OCI-LY1 (cell line): ENCODE measurements at regions not wholly inside any gene's neighbourhood (a gene's known extent, or its start where the extent isn't known, plus 50 kb on each side); places are given as distances from the start of the nearest gene placed in this dataset.

Experiments used
- H2AFZ ChIP-seq: fragments of 200-600 bp; sonication (generic), shearing (Covaris generic); 2 replicates; pipeline ENCODE4 v1.6.0; 2014; ENCODE audit warnings: antibody characterized with exemption, mild to moderate bottlenecking, low read length
- H3F3A ChIP-seq: fragments of 200-600 bp; sonication (generic), shearing (Covaris generic); 2 replicates; pipeline ENCODE4 v1.6.0; 2014; ENCODE audit warnings: mild to moderate bottlenecking, antibody characterized with exemption, low read length, moderate library complexity; ENCODE audit not compliant: insufficient read depth
- H3K27ac ChIP-seq: fragments of 200-600 bp; sonication (generic); 2 replicates; pipeline ENCODE4 v1.5.1; 2014; ENCODE audit warnings: low read length, mixed run types, mild to moderate bottlenecking, low read depth; ENCODE audit not compliant: poor library complexity, severe bottlenecking
- H3K27me3 ChIP-seq: fragments of 200-600 bp; sonication (generic); 2 replicates; pipeline ENCODE4 v1.6.0; 2014; ENCODE audit warnings: antibody characterized with exemption, mild to moderate bottlenecking, low read length, moderate library complexity; ENCODE audit not compliant: insufficient read depth
- H3K36me3 ChIP-seq: fragments of 200-600 bp; sonication (generic); 2 replicates; pipeline ENCODE4 v1.6.1; 2014; ENCODE audit warnings: mild to moderate bottlenecking, antibody characterized with exemption, low read length, moderate library complexity, mixed read lengths; ENCODE audit not compliant: insufficient read depth
- H3K4me1 ChIP-seq: fragments of 200-600 bp; sonication (generic); 2 replicates; pipeline ENCODE4 v1.5.1; 2014; ENCODE audit warnings: mild to moderate bottlenecking, low read length, moderate library complexity; ENCODE audit not compliant: insufficient read depth, severe bottlenecking
- H3K4me2 ChIP-seq: fragments of 200-600 bp; sonication (generic), shearing (Covaris generic); 2 replicates; pipeline ENCODE4 v1.6.1; 2014; ENCODE audit warnings: low read length
- H3K4me3 ChIP-seq: fragments of 200-600 bp; sonication (generic); 2 replicates; pipeline ENCODE4 v1.5.1; 2014; ENCODE audit warnings: low read length, low read depth, mild to moderate bottlenecking, mixed read lengths; ENCODE audit not compliant: poor library complexity, severe bottlenecking
- H3K79me2 ChIP-seq: fragments of 200-600 bp; shearing (Covaris generic); 2 replicates; pipeline ENCODE4 v1.6.1; 2016; ENCODE audit warnings: mixed run types, low read length, mixed read lengths; ENCODE audit not compliant: insufficient read depth
- H3K9ac ChIP-seq: fragments of 200-600 bp; sonication (generic), shearing (Covaris generic); 2 replicates; pipeline ENCODE4 v1.6.1; 2014; ENCODE audit warnings: mild to moderate bottlenecking, low read length, mixed read lengths
- H3K9me2 ChIP-seq: fragments of 200-600 bp; sonication (generic), shearing (Covaris generic); 2 replicates; pipeline ENCODE4 v1.6.1; 2014; ENCODE audit warnings: low read depth, mild to moderate bottlenecking, low read length, mixed read lengths
- H3K9me3 ChIP-seq: fragments of 200-600 bp; shearing (Covaris generic); 2 replicates; pipeline ENCODE4 v1.6.1; 2014; ENCODE audit warnings: low read length, mixed read lengths
- H4K20me1 ChIP-seq: fragments of 200-600 bp; sonication (generic), shearing (Covaris generic); 2 replicates; pipeline ENCODE4 v1.6.0; 2016; ENCODE audit warnings: mild to moderate bottlenecking, low read length; ENCODE audit not compliant: insufficient read depth
- EZH2 ChIP-seq: fragments of 200-600 bp; sonication (generic), shearing (Covaris generic); IDR thresholded peaks from 2 replicates; pipeline ENCODE4 v1.8.0; 2017; ENCODE audit warnings: borderline replicate concordance, mixed run types, mild to moderate bottlenecking, antibody characterized with exemption, low read length, moderate library complexity, mixed read lengths
- TF ChIP-seq, protein P1 (sequence below): fragments of 200-600 bp; sonication (generic), shearing (Covaris generic); IDR thresholded peaks from 2 replicates; pipeline ENCODE4 v1.5.1; 2017; ENCODE audit warnings: mild to moderate bottlenecking, antibody characterized with exemption, low read length, moderate library complexity, mixed read lengths

DNA sequence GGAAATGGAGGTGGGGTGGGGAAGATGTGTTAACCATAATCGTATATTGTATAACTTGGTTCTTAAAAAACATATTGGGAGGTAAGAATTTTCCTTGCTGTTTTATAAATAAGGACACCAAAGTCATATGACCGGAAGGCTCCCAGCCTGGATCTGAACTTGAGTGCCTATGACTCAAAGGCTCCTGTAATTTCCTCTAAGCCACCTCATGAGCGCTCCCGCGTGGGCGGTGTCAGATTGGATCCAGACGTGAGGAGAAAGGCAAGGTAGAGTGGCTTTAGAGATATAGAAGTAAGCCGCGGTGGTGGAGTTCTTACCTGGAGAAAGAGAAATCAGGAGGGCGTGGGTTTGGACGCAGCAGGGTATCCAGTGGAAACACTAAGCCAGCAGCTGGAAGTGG is 196.2 kb upstream of the NLRP1 start:
- H3K27ac ChIP-seq, result no peak overlapping the region
- no peaks in the 10 kb centered on the region for H3K79me2 ChIP-seq
- no peak for TF ChIP-seq EZH2
- TF ChIP-seq, protein P1, sequence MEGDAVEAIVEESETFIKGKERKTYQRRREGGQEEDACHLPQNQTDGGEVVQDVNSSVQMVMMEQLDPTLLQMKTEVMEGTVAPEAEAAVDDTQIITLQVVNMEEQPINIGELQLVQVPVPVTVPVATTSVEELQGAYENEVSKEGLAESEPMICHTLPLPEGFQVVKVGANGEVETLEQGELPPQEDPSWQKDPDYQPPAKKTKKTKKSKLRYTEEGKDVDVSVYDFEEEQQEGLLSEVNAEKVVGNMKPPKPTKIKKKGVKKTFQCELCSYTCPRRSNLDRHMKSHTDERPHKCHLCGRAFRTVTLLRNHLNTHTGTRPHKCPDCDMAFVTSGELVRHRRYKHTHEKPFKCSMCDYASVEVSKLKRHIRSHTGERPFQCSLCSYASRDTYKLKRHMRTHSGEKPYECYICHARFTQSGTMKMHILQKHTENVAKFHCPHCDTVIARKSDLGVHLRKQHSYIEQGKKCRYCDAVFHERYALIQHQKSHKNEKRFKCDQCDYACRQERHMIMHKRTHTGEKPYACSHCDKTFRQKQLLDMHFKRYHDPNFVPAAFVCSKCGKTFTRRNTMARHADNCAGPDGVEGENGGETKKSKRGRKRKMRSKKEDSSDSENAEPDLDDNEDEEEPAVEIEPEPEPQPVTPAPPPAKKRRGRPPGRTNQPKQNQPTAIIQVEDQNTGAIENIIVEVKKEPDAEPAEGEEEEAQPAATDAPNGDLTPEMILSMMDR, result no peak
- no peaks in the 10 kb centered on the region for H3K36me3 ChIP-seq
- H4K20me1 ChIP-seq, result no peaks in the 10 kb centered on the region
- no peak overlapping the region for H3K4me3 ChIP-seq
- H3K9me3 ChIP-seq, result no peaks in the 10 kb centered on the region
- H3K9ac ChIP-seq, result no peak overlapping the region
- no peak overlapping the region for H2AFZ ChIP-seq
- no peaks in the 10 kb centered on the region for H3K9me2 ChIP-seq
- no peaks in the 10 kb centered on the region for H3K27me3 ChIP-seq
- no peaks in the 10 kb centered on the region for H3F3A ChIP-seq
- H3K4me2 ChIP-seq, result no peak overlapping the region
- H3K4me1 ChIP-seq, result no peaks in the 10 kb centered on the region

DNA sequence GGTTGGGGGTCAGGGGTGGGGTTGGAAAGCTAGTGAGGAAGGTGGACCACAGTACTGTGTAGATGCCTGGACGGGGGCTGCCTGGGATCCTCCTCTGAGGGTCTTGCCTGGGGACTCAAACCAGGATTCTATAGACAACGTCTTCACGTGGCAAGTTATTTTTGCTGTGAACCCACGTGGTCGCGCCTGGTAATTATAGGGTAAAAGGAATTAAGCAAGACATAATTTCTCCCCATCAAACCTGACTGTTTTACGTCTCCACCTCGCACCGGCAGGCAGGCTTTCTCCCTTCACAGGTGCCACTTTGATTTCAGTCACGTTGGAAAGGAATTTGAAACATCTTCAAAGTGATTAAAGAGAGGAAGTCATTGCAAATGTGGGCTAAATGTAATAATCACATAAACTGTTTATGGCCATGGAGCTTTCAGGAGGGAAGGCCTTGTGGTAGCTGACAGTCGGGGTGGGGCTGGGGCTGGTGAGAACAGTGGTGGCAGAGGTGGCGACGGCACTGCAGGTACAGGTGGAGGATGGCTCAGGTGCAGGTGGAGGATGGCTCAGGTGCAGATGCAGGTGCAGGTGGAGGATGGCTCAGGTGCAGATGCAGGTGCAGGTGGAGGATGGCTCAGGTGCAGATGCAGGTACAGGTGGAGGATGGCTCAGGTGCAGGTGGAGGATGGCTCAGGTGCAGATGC is 197.1 kb upstream of the NLRP1 start:
- Histone ChIP-seq H3F3A (no peaks in the 10 kb centered on the region), H3K4me2 (no peak overlapping the region), H3K36me3 (no peaks in the 10 kb centered on the region), H3K9me2 (no peaks in the 10 kb centered on the region), H2AFZ (no peak overlapping the region), H3K4me1 (no peaks in the 10 kb centered on the region), H3K27me3 (no peaks in the 10 kb centered on the region), H3K9ac (no peak overlapping the region), H3K9me3 (no peaks in the 10 kb centered on the region), H3K27ac (no peak overlapping the region), H3K79me2 (no peaks in the 10 kb centered on the region), H3K4me3 (no peak overlapping the region), H4K20me1 (no peaks in the 10 kb centered on the region)
- TF ChIP-seq, protein P1, result no peak
- no peak for TF ChIP-seq EZH2

DNA sequence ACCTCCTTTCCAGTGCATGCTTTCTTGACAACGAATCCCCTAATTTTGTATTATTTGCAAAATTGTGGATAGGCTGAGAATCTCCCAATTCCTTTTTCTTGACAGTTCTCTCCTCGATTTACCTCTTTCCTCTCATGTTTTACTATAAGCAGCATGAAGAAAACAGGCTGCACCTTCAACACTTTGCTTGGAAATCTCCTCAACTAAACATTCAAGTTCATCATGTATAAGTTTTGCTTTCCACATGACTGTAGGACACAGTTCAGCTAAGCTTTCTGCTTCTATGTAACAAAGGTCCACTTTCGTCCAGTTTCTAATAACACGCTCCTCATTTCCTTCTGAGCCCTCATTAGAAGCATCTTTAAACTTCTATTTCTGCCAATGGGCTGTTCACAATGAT is 199.0 kb upstream of the NLRP1 start:
- Histone ChIP-seq H4K20me1 (no peaks in the 10 kb centered on the region), H3K9ac (no peak overlapping the region), H3K4me3 (no peak overlapping the region), H3K4me1 (no peaks in the 10 kb centered on the region), H3K36me3 (no peaks in the 10 kb centered on the region), H3K9me2 (no peaks in the 10 kb centered on the region), H3K9me3 (no peaks in the 10 kb centered on the region), H3K79me2 (no peaks in the 10 kb centered on the region), H2AFZ (no peak overlapping the region), H3K27me3 (no peaks in the 10 kb centered on the region), H3F3A (no peaks in the 10 kb centered on the region), H3K27ac (no peak overlapping the region), H3K4me2 (no peak overlapping the region)
- TF ChIP-seq, protein P1, result no peak
- TF ChIP-seq EZH2, result no peak
